Dendritic cell treated with granulocyte-macrophage colony-stimulating factor and Interleukin-4, amounts not matched to agents 40 ng/mL and 50 ng/mL, for 4 days (primary cell): ENCODE measurements at regions not wholly inside any gene's neighbourhood (a gene's known extent, or its start where the extent isn't known, plus 50 kb on each side); places are given as distances from the start of the nearest gene placed in this dataset.

Experiments
- H3K27ac Mint-ChIP-seq: one replicate; pipeline ENCODE4 v1.8.0; 2022; ENCODE audit warnings: mild to moderate bottlenecking, mixed read lengths
- H3K27me3 Mint-ChIP-seq: one replicate; pipeline ENCODE4 v1.8.0; 2022; ENCODE audit warnings: mild to moderate bottlenecking, mixed read lengths
- H3K36me3 Mint-ChIP-seq: one replicate; pipeline ENCODE4 v1.8.0; 2022; ENCODE audit warnings: low read depth, mixed read lengths
- H3K4me1 Mint-ChIP-seq: one replicate; pipeline ENCODE4 v1.8.0; 2022; ENCODE audit warnings: low read depth, mixed read lengths
- H3K4me3 Mint-ChIP-seq: one replicate; pipeline ENCODE4 v1.8.0; 2022; ENCODE audit warnings: mild to moderate bottlenecking, moderate library complexity, mixed read lengths
- H3K9me3 Mint-ChIP-seq: one replicate; pipeline ENCODE4 v1.8.0; 2022; ENCODE audit warnings: mixed read lengths
- intact Hi-C: fragments of 100-400 bp; cut with micrococcal nuclease; formaldehyde crosslinking; loops from one replicate; pipeline ENCODE4 v1.15.0; 2022

DNA sequence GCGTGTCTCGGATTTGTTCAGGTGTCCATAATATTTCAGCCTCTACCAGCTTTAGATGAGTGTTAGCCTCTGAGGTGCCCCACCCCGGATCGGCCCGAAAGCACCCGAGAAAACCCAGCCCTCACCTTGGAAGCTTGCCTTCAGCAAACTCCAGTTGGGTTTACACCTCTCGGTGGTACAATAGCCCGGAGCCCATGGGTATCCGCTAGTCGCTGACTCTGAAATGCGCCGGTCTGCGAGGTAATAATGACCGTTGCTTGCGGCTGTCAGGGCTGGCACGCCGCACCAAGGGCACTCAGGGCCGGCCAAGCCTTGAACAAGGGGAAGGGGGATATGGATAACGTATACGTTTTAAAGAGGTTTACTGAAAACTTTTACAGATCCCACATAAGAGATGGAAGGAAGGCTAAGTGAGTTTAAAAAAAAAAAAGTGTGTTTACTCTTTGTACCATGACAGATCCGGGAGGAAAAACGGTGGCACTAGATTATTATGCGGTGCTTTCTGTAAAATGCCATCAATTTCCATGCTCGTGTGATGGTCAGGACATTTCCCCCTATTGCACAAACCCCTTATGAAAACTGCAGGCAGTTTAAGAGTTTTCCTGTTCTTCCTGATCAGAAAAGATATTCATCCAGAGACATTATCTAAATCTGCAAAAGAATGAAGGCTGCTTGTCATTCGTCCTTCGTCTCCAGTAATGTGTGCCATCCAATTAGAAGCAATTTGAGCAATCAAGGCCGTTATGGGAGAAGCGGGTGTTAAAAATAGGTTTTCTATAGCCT, 124.2 kb downstream of the TMEM161B start:
- Mint-ChIP-seq H3K27me3 (peaks cover 25% of the 10 kb centered on the region), H3K9me3 (no peaks in the 10 kb centered on the region), H3K36me3 (no peaks in the 10 kb centered on the region), H3K4me3 (no peak overlapping the region), H3K4me1 (no peaks in the 10 kb centered on the region), H3K27ac (no peak overlapping the region)
- intact Hi-C loops = loop anchor here (5.0 kb wide), 1 partner anchor 538 kb away; no protein-coding TSS in a partner anchor

DNA sequence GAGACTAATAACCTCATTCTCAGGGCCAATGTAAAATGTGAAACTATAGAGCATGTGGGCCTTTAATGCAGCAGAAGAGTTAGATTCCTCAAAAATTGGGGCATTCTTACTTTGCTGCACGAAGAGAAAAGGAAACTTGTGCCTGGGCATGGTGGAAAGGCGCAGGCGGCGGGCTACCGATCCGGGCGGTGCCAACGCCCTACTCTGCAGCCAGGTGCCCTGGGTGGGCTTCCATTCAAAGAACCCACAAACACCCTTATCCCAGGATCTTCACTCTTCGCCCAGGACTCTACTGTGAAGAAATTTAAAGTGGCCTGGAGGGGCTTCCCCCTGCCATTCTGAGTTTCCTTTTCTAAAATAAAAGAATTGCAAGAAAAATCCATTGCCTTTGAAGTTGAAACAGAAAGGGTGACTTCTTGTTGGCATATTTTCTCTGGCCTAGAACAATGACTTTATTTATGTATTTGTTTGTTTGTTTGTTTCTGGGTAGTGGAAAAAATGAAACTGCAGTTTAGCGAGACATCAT, 124.9 kb downstream of the TMEM161B start:
- H3K27me3 Mint-ChIP-seq = peaks cover 27% of the 10 kb centered on the region
- no peaks in the 10 kb centered on the region for H3K9me3 Mint-ChIP-seq
- H3K27ac Mint-ChIP-seq = no peak overlapping the region
- intact Hi-C loops = no loop called here
- H3K4me1 Mint-ChIP-seq = no peaks in the 10 kb centered on the region
- no peaks in the 10 kb centered on the region for H3K36me3 Mint-ChIP-seq
- no peak overlapping the region for H3K4me3 Mint-ChIP-seq

DNA sequence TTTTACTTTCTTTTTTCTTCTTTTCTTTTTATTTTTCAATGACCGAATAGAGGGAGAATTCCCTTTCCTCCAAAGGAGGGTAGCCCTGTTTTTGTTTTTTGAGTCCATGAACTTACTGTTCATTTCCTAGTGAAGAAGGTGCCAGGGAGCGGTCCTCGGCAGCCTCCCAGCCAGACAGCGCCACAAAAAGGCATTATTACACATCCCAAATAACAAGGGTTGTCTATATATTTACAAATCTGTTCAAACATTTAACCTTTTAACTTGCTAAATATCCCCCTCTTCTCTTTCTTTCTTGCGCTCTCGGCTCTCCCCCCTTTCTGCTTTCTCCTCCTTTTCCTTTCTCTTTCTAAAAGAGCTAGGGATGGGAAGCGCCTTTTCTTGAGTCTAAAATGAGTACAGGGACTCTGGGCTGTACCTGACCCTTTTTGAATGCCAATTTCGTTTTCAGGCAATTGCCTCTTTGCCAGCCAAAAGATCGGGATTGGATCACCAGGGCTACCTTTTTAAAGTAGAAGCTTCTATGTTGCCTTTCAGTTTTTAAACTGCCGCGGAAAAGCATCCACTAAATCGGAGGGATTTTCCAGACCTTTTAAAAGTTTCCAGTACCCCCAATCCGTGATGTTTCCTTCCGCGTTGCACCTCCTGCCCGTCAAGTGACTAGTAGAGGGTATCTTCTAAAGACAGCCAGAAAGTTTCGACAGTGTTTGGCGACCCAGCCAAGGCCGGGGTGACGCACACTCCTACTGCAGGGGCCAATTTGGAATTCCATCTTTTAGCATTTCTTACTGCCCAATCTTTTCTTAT, 125.6 kb downstream of the TMEM161B start:
- H3K4me3 Mint-ChIP-seq = no peak overlapping the region
- H3K9me3 Mint-ChIP-seq = no peaks in the 10 kb centered on the region
- no peaks in the 10 kb centered on the region for H3K36me3 Mint-ChIP-seq
- no peak overlapping the region for H3K27ac Mint-ChIP-seq
- H3K4me1 Mint-ChIP-seq = no peaks in the 10 kb centered on the region
- H3K27me3 Mint-ChIP-seq = peaks cover 28% of the 10 kb centered on the region
- intact Hi-C loops = no loop called here

DNA sequence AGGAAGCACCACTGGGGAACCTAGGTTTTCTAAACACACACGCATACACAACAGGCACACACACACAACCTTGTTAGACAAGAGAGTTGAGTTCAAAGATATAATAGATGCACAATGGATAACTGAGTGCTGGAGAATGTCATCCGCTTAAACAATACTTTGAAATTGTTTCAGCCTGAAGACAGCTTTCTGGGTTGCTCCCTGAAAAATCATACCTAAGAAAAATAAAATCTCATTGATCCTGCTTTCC, 126.1 kb downstream of the TMEM161B start:
- intact Hi-C loops = no loop called here
- Mint-ChIP-seq H3K27ac (no peak overlapping the region), H3K36me3 (no peaks in the 10 kb centered on the region), H3K9me3 (no peaks in the 10 kb centered on the region), H3K4me1 (no peaks in the 10 kb centered on the region), H3K27me3 (peaks cover 24% of the 10 kb centered on the region), H3K4me3 (no peak overlapping the region)

DNA sequence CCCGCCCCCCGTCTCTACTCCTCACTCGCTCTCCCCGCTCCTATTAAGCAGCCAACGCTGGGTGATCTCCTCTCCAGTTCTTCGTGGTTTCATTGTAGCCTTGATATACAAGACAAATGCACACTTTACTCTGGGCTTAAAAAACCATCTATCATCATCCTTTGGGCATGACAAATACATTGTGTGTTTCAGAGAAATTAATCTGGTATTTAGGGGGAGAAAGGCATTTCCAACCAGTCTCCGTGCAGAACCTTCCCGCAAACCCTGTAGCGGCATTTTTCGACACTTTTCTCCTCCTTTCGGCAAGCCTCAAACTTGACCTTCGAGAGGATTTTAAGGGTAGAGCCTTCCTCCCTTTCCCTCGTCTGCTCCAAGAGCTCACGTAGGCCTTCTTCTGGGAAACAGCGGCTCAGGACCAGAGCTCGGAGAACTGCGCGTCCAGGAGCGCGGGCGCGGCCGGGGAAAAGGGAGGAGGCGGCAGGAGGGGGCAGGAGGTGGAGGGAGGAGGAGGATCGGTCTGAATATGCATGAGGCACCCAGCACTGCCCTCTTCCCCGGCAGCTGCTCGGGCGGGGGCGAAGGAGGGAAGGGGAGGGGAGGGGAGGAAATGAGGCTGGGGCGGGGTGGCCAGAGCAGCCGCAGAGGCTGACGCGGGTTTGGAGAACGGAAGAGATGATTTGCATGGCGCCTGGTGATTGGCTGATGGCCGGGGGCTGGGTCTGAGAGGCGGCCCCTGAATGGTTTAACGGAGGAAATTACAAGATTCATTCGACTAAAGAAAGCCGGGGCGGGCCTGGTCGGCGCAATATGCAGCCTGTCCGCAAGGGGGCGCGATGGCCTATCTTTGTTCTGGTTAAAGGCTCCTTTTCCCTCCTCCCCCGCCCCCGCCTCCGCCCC, 127.5 kb downstream of the TMEM161B start:
- peaks cover 22% of the 10 kb centered on the region for H3K27me3 Mint-ChIP-seq
- H3K4me3 Mint-ChIP-seq = no peak overlapping the region
- H3K27ac Mint-ChIP-seq = no peak overlapping the region
- intact Hi-C loops = no loop called here
- H3K9me3 Mint-ChIP-seq = no peaks in the 10 kb centered on the region
- H3K4me1 Mint-ChIP-seq = no peaks in the 10 kb centered on the region
- no peaks in the 10 kb centered on the region for H3K36me3 Mint-ChIP-seq

DNA sequence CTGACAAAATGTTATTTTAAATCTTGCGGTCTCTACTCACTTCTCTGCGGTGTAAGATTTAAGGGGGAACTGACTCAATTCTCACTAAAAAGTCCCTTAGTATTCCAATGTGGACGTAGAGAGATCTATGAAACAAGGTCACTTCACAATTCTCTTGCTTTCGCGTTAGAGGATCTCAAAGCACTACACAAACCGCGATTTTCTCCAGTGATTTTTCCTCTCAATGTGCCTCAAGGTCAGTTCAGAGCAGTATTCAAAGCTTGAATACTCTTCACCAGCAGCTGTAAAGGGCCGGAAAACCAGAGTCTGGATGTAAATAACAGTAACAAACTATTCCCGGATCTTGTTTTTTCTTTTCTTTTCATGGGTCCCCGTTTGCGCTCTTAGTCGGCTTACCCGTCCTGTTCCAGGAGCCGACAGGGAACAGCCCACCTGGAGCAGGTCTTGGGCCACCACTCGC, 128.2 kb downstream of the TMEM161B start:
- intact Hi-C loops = no loop called here
- Mint-ChIP-seq H3K27ac (no peak overlapping the region), H3K27me3 (peaks cover 15% of the 10 kb centered on the region), H3K9me3 (no peaks in the 10 kb centered on the region), H3K4me1 (no peaks in the 10 kb centered on the region), H3K36me3 (no peaks in the 10 kb centered on the region), H3K4me3 (no peak overlapping the region)

DNA sequence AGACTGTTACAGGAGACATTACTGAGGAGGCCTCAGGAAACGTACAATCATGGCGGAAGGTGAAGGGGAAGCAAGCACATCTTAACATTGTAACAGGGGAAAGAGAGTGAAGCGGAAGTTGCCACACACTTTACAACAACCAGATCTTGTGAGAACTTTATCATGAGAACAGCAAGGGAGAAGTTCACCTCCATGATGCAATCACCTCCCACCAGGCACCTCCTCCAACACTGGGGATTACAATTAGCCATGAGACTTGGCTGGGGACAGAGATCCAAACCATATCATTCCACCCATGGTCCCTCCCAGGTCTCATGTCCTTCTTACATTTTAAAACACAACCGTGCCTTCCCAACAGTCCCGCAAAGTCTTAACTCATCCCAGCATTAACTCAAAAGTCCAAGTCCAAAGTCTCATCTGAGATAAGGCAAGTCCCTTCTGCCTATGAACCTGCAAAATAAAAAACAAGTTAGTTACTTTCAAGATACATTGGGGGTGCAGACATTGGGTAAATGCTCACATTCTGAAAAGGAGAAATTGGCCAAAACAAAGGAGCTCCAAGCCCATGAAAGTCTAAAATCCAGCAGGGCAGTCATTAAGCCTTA, 138.3 kb downstream of the TMEM161B start:
- H3K4me3 Mint-ChIP-seq = no peak overlapping the region
- intact Hi-C loops = no loop called here
- H3K9me3 Mint-ChIP-seq = peaks cover 9% of the 10 kb centered on the region
- H3K27me3 Mint-ChIP-seq = peaks cover 3% of the 10 kb centered on the region
- no peaks in the 10 kb centered on the region for H3K4me1 Mint-ChIP-seq
- H3K27ac Mint-ChIP-seq = no peak overlapping the region
- H3K36me3 Mint-ChIP-seq = no peaks in the 10 kb centered on the region

DNA sequence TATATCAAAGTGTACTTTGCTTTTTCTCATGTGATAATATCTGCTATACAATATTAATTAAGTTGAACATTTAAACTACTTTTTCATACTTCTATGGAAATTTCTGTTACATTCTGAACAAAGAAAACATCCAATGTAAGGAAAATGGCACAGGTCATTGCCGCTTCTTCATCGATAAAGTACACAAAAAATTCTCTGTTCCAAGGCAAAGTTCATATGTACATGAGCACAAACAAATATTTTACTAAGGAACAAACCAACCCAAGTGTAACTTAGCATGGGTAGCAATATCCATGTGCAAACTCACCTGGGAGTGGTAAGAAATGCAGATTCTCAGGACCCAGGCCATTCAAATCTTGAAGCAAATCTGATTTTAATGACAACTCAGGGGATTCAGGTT, 139.8 kb downstream of the TMEM161B start:
- Mint-ChIP-seq H3K27ac (no peak overlapping the region), H3K36me3 (no peaks in the 10 kb centered on the region), H3K27me3 (peaks cover 3% of the 10 kb centered on the region), H3K4me1 (no peaks in the 10 kb centered on the region), H3K4me3 (no peak overlapping the region), H3K9me3 (peaks cover 9% of the 10 kb centered on the region)
- intact Hi-C loops = no loop called here

DNA sequence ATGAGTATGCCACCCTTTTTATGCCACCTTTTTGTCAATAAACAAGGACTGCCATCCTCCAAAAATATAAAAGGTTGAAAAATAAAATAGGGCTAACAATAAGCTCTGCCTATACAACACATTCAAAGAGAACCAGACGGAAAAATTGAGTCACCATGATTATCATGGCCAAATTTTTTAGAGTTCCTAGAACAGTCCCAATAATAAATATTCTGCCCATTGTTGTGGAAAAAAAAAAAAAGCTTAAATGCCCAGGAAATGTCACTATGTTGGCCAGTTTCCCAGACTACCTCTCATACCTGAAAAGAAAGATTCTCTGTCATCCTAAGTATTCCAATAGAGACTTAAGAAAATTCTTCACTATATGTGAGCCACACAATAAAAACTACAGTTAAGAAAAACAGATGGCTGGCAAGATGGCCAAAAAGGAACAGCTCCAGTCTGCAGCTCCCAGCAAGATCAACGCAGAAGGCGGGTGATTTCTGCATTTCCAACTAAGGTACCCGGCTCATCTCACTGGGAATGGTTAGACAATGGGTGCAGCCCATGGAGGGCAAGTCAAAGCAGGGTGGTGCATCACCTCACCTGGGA, 149.0 kb downstream of the TMEM161B start:
- Mint-ChIP-seq H3K36me3 (no peaks in the 10 kb centered on the region), H3K27me3 (peaks cover 2% of the 10 kb centered on the region)

DNA sequence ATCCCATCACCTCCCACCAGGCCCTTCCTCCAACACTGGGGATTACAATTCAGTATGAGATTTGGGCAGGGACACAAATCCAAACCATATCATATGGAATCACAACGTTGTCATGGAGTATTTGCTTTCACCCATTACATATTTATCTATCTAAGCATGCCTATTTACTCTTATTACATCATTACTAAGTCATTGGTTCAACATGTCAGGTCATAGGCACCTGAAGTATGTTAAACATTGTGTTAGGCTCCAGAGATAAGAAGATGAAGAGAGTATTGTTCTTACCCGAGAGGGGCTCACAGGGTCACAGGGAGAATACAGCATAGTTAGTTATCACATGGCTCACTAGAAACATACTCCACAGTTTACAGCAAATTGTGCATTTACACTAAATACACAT, 150.5 kb downstream of the TMEM161B start:
- Mint-ChIP-seq H3K36me3 (no peaks in the 10 kb centered on the region), H3K4me1 (no peaks in the 10 kb centered on the region), H3K4me3 (no peak overlapping the region), H3K27me3 (peaks cover 2% of the 10 kb centered on the region), H3K9me3 (peaks cover 20% of the 10 kb centered on the region), H3K27ac (no peak overlapping the region)
- intact Hi-C loops = no loop called here

More for the DNA sequence above, 149.0 kb downstream of the TMEM161B start:
- H3K9me3 Mint-ChIP-seq = peaks cover 20% of the 10 kb centered on the region
- no peaks in the 10 kb centered on the region for H3K4me1 Mint-ChIP-seq
- H3K4me3 Mint-ChIP-seq = no peak overlapping the region
- intact Hi-C loops = no loop called here
- H3K27ac Mint-ChIP-seq = no peak overlapping the region

DNA sequence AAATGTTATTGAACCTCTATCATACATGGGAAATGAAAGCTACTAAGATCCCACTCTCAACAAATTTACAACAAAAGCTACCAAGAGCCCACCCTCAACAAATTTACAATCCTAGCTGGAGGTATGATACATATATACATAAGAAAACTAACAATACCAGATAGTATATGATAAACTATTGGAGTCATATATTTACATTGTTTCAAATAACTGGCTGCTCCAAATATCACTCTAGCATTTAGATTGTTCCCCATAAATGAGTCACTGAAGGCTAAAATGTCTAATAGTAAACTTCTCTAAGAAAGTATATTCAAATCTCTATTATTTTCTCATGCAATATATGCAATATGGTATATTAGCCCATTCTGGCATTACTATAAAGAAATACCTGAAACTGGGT, 151.1 kb downstream of the TMEM161B start:
- no peaks in the 10 kb centered on the region for H3K36me3 Mint-ChIP-seq
- intact Hi-C loops = no loop called here

DNA sequence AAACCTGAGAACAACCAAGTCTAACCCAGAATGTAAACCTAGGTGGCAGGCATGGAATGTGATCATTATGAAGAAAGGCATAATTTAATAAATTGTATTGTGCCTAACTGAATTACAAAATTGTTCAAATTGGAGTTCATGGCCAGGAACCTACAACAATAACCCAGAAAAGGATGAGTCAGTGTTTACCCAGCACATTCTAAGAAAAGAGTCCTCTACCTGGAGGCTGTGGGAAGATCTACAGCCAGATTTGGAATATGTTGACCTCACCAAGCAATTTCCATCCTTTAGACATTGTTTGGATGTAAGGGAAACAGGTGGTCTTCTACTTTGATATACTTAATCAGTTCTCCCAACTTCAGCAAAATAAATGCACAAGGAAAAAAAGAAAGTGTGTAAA, 152.2 kb downstream of the TMEM161B start:
- no peak overlapping the region for H3K27ac Mint-ChIP-seq

More for the DNA sequence above, 151.1 kb downstream of the TMEM161B start:
- peaks cover 2% of the 10 kb centered on the region for H3K27me3 Mint-ChIP-seq
- H3K27ac Mint-ChIP-seq = no peak overlapping the region
- H3K4me1 Mint-ChIP-seq = no peaks in the 10 kb centered on the region
- peaks cover 20% of the 10 kb centered on the region for H3K9me3 Mint-ChIP-seq
- H3K4me3 Mint-ChIP-seq = no peak overlapping the region

DNA sequence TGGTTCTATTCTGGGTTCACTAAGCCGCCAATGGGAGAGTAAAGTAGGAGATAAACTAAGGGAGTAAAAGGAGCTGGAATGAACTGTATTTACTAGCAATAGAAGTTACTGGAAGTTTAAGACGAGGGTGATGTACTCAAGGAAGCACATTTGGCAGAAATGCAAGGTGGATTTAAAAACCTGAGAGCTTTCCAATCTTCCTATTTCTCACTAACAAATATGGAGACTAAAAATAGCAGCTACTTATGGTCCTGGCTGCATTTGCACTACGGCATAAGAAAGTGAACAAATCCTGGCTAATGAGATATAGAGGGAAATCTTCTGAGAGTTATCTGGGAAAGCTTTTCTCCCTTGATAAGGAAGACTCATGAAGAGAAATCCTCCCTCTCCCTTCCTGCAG, 153.4 kb downstream of the TMEM161B start:
- Mint-ChIP-seq H3K4me3 (no peak overlapping the region), H3K4me1 (no peaks in the 10 kb centered on the region), H3K27me3 (peaks cover 2% of the 10 kb centered on the region), H3K9me3 (no peaks in the 10 kb centered on the region), H3K27ac (no peak overlapping the region), H3K36me3 (no peaks in the 10 kb centered on the region)
- intact Hi-C loops = no loop called here

More for the DNA sequence above, 152.2 kb downstream of the TMEM161B start:
- Mint-ChIP-seq H3K4me3 (no peak overlapping the region), H3K4me1 (no peaks in the 10 kb centered on the region), H3K36me3 (no peaks in the 10 kb centered on the region), H3K27me3 (peaks cover 2% of the 10 kb centered on the region), H3K9me3 (peaks cover 8% of the 10 kb centered on the region)
- intact Hi-C loops = no loop called here
